RWPE1 (cell line): ENCODE measurements at regions not wholly inside any gene's neighbourhood (a gene's known extent, or its start where the extent isn't known, plus 50 kb on each side); places are given as distances from the start of the nearest gene placed in this dataset.

Experiments
- CTCF ChIA-PET: fragments of 350-600 bp; sonication (Branson Sonifier 250); formaldehyde crosslinking; extraction: SDS; loops from one replicate; lab custom pipeline; 2021; lab: Yijun Ruan, JAX
- POLR2A ChIA-PET: fragments of 400-600 bp; formaldehyde crosslinking; extraction: SDS; loops from one replicate; lab custom pipeline; 2020; ENCODE audit warnings: antibody characterized with exemption; ENCODE audit not compliant: low non-redundant PET; lab: Yijun Ruan, JAX
- DNase-seq: peaks from one replicate; pipeline ENCODE4 v3.0.0; 2012; ENCODE audit warnings: low spot score
- H3K27ac ChIP-seq: fragments of 450-650 bp; 2 replicates; pipeline ENCODE4 v1.5.1; 2017
- TF ChIP-seq, protein P1 (sequence below): fragments of 450-650 bp; conservative IDR thresholded peaks from 2 replicates; pipeline ENCODE4 v1.5.1; 2017; ENCODE audit warnings: low read depth, mild to moderate bottlenecking

DNA sequence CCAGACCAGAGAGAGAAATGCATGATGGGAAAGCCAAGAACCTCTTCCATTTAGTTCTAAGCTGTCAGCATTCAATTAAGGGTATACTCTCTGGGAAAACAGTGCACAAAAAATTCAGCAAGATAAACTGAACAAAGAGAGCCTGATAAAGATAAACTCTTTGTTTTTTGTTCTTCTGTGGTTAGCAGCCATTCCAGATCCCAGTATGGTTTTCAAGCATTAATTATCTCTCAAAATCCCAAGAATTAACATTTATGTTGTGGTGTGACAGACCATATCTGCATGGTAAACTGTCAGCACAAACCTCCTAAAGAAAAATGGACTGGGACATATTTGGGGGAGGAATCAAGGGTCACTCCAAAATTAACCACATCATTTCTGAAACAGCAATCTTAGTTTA, 124.0 kb upstream of the LRRN1 start:
- no peak for DNase-seq
- TF ChIP-seq, protein P1, sequence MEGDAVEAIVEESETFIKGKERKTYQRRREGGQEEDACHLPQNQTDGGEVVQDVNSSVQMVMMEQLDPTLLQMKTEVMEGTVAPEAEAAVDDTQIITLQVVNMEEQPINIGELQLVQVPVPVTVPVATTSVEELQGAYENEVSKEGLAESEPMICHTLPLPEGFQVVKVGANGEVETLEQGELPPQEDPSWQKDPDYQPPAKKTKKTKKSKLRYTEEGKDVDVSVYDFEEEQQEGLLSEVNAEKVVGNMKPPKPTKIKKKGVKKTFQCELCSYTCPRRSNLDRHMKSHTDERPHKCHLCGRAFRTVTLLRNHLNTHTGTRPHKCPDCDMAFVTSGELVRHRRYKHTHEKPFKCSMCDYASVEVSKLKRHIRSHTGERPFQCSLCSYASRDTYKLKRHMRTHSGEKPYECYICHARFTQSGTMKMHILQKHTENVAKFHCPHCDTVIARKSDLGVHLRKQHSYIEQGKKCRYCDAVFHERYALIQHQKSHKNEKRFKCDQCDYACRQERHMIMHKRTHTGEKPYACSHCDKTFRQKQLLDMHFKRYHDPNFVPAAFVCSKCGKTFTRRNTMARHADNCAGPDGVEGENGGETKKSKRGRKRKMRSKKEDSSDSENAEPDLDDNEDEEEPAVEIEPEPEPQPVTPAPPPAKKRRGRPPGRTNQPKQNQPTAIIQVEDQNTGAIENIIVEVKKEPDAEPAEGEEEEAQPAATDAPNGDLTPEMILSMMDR = no peak
- no peak overlapping the region for H3K27ac ChIP-seq
- ChIA-PET POLR2A (no interaction called here), CTCF (no interaction called here)

DNA sequence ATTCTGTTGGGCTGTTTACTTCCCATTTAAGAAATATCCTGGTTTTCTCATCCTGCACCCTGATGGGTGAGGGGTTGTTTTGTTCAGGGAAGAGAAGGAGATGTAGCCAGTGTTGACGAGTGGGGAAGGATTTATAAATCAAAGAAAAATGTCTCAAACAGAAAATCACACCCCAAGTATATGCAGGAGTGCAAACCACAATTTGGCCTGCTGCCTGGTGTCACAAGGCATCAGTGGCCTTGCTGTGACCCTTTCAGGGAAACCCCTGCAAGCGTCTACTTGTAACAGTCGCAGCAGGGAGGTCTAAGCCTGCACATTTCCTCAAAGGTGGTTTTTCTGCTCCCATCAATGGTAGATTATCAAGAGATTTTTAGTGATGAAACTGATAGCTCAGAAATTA, 132.6 kb upstream of the LRRN1 start:
- TF ChIP-seq, protein P1 = no peak
- CTCF ChIA-PET = no interaction called here
- H3K27ac ChIP-seq = no peak overlapping the region
- POLR2A ChIA-PET = no interaction called here
- no peak for DNase-seq

DNA sequence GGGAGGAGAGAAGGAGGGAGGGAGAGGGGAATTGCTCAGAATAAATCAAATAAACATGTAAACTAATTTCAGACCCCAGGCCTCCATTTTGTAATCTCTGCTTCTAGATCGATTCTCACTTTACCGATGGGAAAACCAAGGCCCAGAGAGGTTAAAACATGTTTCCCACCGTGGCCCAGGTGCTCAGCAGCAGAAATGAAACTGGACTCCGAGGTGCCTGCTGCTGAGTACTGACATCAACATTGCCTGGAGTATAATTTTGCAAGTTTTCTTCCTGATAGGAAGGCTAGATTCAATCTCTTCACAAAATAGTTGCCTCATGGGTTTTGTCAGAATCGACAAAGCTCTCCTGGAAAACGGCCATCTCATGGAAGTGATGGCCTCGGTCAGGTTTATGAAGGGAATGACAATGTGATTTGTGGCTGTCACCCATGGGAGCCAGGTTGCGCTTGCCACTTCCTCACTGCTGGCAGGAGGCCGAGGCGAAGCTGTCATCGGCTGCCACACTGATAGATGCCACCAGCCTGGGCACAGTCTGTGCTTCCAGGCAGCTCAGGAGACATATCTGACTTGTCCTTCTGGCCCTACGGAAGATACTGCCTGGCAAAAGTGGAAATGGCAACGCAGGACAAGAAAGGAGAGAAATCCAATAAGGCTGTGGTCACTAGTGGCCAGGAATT, 133.1 kb upstream of the LRRN1 start:
- no peak overlapping the region for H3K27ac ChIP-seq
- DNase-seq = no peak
- POLR2A ChIA-PET = no interaction called here
- CTCF ChIA-PET = no interaction called here
- TF ChIP-seq, protein P1 = no peak

DNA sequence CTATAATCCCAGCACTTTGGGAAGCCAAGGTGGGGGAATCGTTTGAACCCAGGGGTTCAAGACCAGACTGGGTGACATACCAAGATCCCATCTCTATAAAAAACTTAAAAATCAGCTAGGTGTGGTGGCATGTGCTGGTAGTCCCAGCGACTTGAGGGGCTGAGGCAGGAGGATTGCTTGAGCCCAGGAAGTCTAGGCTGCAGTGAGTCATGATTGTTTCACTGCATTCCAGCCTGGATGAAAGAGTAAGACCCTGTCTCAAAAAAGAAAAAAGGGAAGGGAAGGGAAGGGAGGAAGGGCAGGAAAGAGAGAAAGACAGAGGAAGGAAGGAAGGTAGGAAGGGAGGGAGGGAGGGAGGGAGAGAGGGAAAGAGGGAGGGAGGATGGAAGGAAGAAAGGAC, 133.7 kb upstream of the LRRN1 start:
- POLR2A ChIA-PET = no interaction called here
- H3K27ac ChIP-seq = no peak overlapping the region
- no peak for DNase-seq
- CTCF ChIA-PET = no interaction called here
- TF ChIP-seq, protein P1 = no peak

DNA sequence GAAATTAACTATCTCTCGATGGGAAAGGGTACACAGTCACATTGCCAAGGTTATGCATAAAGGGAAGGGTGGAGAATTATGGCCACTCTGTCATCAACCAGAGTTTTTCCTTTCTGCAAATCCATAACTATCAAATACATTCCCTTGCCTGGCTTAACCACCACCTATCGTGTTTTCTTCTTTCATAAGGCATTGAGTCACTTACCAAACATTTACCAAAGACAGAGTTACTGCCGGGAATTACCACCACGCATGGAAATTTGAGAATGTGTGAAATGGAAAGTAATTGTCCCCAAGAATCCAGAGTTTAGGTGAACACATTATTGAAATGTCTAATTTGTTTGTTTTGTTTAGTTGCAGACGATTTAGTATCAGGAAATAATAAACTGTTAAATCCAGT, 134.3 kb upstream of the LRRN1 start:
- ChIA-PET CTCF (no interaction called here), POLR2A (no interaction called here)
- H3K27ac ChIP-seq = no peak overlapping the region
- DNase-seq = no peak
- TF ChIP-seq, protein P1 = no peak

DNA sequence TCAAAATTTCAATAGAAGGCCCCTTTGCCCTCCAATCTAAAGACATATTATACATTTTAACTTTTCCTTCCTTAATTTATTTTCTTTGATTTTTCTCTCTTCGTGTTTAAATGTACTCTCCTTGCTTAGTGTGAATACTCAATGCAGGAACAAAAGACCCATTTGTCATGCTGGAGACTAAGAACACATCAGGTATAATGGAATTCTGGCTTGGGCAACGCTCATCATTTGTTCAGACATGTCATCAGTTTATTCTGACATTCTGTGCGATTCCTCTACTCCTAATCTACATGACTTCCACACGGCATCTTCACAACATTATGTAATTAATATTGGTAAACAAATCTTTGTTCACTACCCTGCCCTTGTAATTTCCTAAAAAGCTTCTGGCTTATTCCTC, 136.6 kb upstream of the LRRN1 start:
- H3K27ac ChIP-seq = no peak overlapping the region
- DNase-seq = no peak
- ChIA-PET POLR2A (no interaction called here), CTCF (no interaction called here)
- TF ChIP-seq, protein P1 = no peak
